ENCODE measurements at regions not wholly inside any gene's neighbourhood (a gene's known extent, or its start where the extent isn't known, plus 50 kb on each side); places are given as distances from the start of the nearest gene placed in this dataset.

DNA sequence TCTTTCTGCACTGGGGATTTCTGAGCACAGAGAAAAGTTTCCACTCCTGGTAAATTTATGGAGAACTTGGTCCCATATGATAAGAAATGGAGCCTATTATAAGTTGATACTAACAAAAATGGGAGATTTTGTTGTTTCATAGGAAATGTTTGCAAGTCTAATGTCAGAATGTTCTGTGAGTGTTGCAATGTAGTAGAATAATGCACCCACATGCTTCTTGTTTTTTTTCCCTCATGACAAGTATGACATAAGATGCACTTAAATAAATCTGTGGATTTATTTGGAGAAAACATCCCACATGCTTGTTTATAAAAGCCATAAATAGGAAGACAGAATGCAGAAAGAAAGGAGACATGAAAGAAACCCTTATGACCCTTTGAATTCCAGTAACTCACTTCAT lies 50.8 kb upstream of the KCNJ6 start:
- no peak for DNase-seq (ENCODE audit: low spot score)

DNA sequence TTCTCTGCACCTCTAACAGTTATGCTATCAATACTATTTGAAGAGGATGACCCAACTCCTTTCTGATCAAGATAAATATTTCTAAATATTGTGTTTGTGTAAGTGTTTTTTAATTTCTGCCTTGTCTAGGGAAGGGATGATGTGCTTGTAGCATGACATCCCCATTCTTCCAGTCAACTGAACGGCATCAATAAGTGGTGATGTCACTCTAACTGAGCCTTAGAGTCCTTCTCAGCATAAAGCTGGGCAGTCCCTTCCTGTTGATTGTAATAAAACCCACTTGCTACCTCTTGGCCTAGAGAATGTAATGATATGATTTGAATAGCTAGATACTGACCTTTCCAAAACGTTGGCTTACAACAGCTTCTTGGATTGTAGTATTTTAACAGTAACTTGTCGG lies 52.5 kb upstream of the KCNJ6 start:
- DNase-seq (ENCODE audit: low spot score), result no peak

DNA sequence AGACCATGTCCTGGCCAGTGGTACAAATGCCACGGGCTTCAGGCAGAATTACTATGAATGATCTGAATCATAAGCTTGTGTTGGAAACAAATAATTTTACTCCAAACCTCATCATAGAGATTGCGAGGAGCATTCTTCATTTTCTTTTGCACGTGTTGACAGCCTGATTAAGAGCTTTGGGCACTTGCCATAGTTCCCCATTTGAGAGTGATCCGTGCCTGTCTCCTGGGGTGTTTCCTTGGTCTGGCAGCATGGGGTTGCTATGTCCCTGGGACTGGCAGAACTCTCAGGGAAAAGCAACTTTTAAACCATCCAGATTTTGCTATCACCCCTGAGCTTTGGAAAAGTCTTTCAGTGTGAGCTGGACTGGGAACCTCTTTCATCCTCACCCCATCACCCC lies 54.3 kb upstream of the KCNJ6 start:
- DNase-seq (ENCODE audit: low spot score), result no peak

DNA sequence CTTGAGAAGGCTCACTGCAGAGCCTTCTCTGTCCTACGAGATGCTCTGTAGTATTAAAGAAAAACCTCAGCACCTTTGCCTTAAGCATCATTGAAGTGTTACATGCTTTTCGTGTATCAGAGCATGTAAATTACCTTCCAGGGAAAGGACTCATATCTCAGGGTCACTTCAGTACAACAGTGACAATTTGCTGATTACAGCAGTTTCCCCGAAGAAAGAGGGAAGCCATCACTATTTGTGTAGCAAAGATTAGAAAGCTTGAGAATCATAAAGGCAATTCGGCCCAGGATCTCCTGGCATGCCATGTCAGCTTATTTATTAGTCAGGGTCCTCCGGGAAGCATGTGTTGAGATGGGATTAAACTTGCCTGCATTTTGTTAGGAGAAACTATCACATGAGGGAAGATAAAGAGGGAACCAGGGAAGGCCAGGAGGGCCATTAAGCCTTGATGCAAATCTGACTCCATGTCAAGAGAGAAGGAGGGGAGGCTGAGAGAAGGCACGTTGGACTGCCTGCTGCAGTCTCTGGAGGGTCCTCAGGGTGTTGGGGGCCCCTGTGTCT lies 55.2 kb upstream of the KCNJ6 start:
- no peak for DNase-seq (ENCODE audit: low spot score)

DNA sequence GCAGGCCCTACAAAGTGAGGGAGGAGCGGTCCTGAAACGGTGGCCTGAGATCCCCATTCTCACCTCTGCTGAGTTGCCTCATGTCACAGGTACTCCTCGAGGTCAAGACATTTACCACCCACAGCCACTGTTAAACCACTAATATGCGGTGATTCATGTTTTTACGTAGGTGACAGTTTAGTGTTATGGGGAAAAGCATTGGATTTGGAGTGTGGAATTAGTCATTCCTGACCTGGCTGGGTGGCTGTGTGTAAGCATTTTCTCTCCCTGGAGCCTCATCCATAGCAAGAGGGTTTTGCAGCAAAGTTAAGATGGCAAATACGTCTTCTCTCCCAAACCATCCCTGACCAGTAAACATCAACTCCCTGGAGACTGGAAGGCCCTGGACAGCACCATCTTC lies 57.8 kb upstream of the KCNJ6 start:
- no peak for DNase-seq (ENCODE audit: low spot score)

DNA sequence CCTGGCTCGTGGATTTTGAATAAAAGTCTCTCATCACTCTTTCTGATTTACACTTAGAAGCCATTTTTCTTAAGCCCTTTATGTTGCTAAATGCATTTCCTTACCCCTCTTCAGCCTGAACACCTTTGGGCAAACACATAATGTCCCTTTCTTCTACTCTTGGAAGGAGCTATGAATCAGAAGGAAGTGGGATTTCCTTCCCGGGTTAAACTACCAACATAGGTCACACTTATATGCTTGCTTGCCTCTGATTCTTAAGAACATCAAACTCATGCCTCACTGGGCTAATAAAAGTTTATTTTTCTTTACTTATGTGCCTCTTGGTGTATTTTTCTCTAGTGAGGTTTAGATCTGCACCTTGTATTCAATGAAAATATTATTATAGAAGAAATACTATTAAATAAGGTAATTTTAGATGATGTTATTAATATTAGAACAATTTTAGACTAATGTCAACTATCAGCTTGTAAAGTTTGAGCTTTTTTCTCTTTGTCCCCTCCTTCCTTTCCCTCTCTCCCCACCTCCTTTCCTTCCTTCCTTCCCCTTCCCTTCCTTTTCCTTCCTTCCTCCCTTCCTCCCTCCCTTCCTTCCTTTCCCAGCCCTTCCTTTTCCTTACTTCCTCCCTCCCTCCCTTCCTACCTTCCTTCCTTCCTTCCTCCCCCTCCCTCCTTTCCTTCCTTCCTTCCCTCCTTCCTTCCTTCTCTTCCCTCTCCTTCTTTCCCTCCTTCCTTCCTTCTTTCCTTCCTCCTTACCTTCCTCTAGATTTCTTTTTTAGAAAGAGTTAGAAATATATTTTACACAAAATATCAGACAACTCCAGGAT lies 66.5 kb upstream of the KCNJ6 start:
- no peak for DNase-seq (ENCODE audit: low spot score)

DNA sequence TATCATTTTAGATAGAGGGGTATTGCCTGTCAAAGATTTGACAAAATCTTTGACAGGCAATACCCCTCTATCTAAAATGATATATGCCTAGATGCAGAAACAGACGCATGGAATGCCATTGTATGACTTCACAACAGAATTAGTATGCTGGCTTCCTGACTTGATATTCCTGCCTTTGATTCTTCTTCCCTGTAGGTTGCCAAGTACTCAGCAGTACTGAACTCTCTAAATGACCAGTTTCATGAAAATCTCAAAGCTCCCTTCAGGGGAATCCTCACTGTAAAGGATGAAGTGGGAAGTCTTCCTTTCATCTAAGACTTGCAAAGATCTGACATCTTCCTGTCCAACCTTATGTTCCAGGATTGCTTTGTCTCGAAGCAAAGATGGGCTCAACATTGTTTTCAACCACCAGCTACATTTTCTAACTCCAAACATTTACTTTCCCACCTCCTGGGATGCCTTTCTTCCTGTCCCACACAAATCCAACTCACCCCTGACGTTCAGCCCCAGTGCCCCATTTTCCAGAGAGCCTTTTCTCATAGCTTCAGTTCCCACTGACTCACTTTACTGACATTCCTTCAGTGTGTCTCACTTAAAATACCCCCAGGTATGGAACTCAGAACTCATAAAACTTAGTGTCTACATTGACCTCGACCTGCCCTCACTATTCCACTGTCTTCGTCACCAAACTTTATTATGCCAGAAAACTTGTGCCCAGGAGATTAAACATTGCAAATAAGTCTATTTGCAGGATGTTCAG lies 67.3 kb upstream of the KCNJ6 start:
- no peak for DNase-seq (ENCODE audit: low spot score)

DNA sequence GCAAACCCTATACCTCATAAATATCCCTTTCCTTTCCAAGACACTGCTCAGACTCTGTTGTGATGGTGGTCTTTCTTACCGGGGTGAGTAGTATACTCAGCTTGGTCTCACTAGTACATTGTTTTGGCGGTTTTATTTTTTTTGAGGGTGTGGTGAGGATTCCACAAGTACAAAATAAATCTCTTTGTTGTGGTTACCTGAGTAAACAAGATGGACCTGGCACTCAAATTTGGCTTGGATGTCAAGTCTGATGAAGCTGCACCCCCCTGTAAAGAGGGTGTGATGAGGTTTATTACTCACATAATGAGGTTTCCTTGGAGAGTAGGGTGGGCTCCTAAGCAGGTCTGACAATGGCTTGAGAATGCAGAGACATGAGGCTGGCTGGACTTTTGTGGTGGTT lies 68.2 kb upstream of the KCNJ6 start:
- DNase-seq (ENCODE audit: low spot score), result no peak

DNA sequence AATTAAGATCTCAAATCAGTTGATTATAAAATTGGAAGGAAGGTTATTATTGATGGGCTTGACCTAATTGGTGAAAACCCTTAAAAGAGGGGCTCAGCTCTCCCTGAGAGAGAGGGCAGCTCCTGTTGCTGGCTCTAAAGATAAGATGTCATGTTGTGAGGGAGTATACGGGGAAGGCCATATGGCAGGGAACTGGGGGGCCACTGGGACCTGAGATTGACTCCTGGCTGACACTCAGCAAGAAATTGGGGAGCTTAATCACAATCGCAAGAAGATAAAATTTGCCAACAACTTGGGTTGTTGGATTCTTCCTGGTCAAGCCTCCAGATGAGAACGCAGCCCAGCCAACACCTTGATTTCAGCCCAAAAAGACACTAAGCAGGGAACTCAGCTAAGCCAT lies 69.7 kb upstream of the KCNJ6 start:
- no peak for DNase-seq (ENCODE audit: low spot score)

DNA sequence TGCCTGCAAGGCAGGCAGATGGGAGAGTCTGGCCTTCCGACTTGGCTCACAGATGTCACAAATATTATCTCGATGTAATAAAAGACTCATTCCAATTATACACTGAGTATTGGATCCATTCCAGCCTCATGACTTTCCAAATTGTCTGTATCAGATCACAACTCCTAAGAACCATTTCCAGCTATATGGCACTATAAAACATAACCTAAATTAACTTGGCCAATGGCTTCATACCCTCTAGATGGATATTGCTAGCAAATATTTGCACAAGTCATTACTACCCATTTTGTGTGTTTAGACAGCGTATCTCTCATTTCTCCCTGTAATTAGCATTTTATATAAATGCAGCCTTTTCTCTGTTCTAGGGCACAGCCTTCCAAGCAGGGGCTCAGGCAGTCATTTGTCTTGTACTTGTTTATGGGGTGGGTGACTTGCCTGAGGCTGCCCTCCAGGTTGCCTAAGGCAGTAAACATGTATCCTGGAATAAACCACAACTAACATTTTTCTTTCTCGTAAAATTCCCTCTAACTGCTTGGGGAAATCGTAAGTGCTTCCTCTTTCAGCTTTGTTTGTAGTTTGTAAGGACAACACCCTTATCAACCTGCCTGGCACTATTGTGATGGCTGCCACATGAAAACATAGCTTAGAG lies 70.6 kb upstream of the KCNJ6 start:
- DNase-seq (ENCODE audit: low spot score), result no peak

DNA sequence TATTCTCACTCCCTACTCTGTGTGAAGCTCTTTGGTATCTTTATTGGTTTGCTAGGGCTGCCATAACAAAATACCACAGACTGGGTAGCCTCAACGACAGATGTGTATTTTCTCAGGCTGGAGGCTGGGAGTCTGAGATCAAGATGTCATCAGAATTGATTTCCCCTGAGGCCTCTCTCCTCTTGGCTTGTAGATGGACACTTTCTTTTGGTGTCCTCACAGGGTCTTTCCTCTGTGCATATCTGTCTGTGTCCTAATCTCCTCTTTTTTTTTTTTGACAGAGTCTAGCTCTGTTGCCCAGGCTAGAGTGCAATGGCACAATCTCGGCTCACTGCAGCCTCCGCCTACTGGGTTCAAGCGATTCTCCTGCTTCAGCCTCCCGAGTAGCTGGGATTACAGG lies 71.4 kb upstream of the KCNJ6 start:
- DNase-seq (ENCODE audit: low spot score), result no peak

DNA sequence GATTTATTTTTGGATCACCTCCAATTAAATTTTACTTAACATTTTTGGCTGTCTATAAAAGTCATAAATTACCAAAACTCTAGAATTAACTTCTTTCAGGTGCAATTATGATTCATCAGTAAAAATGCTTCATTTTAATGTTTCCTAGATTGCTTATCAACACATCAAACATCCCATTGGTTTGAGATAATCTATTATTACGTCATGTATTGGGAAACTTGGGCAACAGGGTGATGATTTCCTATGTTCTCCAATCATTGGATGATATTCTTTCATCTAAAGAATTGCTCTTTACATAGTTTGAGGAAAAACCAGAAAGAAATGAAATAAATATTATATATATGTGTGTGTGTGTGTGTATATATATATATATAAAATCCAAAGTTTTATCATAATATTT lies 76.8 kb upstream of the KCNJ6 start:
- DNase-seq (ENCODE audit: low spot score), result no peak

DNA sequence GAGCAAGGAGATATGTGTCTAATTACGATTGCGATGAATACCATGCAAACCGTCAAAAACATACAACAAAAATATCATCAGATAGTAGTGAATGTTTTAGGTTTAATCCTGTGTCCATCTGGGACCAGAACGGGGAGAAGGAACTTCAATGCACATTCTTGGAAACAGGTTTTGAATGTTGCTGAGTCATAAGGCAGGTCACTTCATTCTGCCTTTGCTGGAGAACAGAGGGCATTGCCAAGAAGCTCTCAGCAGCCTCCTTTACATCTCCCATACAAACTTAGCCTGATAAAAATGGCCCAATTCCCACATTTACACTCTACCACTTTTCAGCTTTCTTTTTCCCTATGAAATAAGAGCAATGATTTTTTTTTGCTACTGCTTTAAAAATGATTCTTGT lies 78.0 kb upstream of the KCNJ6 start:
- no peak for DNase-seq (ENCODE audit: low spot score)

DNA sequence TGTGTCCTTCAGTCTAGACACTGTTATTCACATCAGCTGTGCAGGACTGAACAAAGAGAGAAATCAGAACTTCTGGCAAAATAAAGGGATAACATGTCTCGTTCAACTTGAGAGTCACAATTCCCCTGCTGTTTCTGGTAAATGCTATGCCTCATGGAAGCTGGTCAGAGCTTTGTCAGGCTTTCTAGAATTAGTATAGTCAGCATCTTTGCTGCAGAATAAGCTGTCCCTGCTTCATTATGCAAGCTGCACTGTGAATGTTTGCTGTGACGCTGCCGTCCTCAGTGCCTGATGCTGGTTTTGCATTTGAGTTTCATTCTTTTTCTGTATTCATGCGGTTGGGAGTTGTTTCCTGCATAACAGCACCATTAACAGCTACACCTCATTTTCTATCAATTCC lies 96.4 kb upstream of the KCNJ6 start:
- no peak for DNase-seq (ENCODE audit: low spot score)

DNA sequence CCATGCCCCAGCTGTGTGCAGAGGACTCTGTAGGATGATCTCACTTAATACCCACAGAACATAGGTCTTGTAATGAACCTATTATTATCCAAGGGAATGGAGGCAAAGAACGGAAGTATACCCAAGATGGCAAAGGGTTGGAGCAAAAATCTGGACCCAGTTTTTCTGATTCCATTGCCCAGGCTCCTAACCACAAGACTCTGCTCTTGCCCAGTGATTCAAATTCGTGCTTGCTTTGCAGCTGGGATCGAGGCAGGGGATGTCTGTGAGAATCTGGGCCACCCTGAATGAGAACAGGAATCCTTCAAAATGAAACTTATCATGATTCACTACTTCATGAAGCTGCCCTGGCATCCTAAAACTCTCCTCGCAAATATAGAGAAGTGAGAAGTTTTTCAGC lies 97.5 kb upstream of the KCNJ6 start:
- DNase-seq (ENCODE audit: low spot score), result no peak

DNA sequence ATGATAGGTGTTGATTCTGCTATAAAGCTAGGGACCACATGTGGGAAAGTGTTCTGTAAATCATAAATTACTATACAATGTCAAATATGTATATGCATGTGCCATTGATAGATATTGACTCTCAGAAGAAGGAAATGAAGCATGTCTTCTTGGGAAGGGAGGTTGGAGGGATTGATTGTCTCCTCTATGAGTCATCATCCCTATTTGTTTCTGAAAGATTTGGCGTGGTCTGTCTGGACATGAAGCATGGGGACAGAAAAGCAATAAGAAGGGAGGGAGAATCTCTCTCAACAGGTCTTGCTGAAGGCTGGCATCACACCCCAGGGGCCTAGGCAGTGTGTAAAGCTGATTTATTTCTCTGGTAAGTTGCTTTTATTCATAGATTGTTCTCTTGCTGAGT lies 98.0 kb upstream of the KCNJ6 start:
- no peak for DNase-seq (ENCODE audit: low spot score)

DNA sequence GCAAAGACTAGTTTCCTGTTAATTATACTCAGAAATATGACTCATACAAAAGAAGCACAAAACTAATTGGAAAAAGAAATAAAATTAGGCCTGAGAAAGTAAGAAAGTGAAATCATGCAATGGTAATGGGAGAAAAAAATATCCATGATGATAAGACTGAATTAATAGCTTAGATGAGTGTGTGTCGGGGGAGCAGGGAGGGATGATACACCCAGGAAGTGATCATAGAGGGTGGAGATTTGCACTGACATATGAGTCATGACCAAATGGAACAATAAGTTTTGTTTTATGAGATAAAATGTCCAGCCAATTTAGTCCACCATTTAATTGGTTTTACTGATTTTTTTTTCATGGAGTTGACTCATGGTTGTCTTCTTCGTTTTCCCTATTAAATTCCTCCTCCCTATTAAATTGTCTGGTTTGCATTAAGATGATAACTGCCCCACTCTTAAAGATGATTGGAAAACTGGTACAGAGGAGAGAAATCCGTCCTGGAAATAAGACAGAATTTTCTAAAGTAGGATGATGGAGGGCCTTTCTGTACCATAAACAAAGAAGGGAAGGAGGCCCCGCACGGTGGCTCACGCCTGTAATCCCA lies 111.7 kb upstream of the KCNJ6 start:
- DNase-seq (ENCODE audit: low spot score), result no peak

DNA sequence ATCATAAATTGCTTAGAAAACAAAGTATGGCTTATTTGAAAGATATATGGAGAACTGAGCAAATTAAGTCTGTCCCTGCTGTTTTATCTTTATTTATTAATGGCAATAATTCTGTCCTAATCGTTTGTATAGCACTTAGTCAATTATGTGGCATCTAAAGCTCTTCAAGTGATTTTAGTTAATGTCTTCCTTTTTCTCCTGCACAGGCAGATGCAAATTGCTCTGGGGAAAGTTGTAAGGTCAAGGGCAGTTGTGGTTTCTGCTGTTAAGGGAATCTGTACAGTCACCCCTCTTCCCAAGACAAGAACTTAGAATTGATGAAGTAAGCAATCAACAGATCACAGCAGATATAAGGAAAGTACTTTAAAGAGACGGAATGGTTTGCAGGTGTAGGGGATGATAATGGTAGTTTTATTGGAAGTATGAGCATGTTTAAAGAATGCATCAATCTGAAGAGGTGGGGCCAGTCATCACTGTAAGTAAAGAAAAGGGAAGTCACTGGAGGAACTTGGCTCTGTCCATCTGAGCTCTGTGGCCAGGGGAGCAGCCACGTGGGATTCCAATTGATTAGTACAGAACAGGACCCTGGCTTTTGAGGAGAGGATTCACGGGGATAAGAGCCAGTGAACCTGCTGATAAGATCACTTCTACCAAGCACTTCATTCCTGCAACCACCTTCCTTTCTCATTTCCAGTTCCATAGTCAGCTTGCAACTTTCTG lies 116.0 kb upstream of the KCNJ6 start:
- DNase-seq (ENCODE audit: low spot score), result no peak

DNA sequence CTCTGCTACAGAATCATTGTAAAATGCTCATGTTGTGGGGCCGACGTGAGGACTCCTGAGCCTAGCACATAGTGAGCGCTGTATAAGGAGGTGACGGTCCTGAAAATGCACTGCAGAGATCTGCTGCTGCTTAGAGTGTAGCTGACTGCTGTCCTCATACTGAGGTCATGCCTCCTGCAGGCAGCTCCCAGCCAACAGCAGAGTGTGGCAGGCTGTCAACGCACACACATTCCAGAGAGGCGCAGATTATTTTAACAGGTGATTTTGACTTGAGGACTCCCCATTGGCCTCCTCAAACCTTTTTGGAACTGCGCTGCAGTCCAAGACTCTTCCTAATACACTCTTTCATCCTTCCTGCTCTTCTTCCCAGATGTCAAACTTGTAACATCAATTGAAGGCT lies 119.8 kb upstream of the KCNJ6 start:
- DNase-seq (ENCODE audit: low spot score), result no peak

DNA sequence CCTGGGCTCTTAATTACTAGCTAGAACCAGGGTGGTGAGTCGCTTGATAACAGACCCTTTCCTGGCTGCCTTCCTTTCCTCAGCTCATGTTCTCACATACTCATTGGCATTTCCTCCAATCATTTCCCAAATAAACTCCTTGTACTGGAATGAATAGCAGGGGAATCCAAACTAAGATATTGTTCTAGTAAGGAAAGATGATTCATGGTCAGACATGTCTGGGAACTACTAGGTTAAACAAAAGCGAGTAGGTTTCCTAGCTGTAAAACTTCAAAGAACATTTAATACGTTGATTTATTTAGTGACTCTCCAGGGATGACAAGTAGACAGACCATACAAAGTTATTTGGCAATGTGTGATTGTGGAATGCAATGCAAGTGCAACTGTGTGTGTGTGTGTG lies 121.2 kb upstream of the KCNJ6 start:
- no peak for DNase-seq (ENCODE audit: low spot score)

DNA sequence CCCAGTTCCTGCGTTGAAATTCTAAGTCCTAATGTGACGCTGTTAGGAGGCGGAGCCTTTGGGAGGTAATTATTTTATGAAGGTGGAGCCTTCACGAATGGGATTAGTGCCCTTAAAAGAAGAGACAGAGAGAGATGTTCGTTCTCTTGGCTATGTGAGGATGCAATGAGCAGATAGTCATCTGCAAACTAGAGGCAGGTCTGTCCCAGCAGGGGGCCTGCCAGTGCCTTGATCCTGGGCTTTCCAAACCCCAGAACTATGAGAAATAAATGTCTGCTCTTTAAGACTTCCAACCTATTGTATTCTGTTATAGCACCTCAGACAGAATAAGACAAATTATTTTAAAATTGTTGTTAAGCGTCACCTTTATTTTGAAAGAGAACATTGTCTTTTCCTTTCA lies 123.1 kb upstream of the KCNJ6 start:
- no peak for DNase-seq (ENCODE audit: low spot score)

DNA sequence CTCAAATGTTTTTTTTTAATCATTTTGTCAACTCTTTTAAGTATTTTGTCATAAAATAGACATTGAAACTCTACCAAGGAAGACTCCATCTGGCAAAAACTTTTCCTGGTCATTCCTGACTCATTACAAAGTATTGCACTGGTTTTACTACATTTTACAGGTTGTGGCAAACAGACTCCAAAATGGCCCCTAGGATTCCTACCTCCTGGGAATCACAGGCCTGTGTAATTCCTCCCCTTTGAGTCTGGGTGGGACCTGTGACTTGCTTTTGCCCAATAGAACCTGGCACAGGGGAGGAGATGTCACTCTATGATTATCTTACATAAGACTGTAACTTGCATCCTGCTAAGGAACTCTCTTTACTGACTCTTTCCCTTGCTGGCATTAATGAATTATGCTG lies 123.6 kb upstream of the KCNJ6 start:
- no peak for DNase-seq (ENCODE audit: low spot score)
